Stomach smooth muscle (tissue), 2 donors: ENCODE measurements at regions not wholly inside any gene's neighbourhood (a gene's known extent, or its start where the extent isn't known, plus 50 kb on each side); places are given as distances from the start of the nearest gene placed in this dataset.
"Not testable (repeated sequence)": the region's sequence is repeated elsewhere in the genome, so short reads cannot be mapped to it uniquely, and the experiment has no call there.

Experiments
- H3K27ac ChIP-seq: one replicate; pipeline ENCODE4 v1.7.0; 2013; ENCODE audit warnings: mild to moderate bottlenecking, low read length, inconsistent platforms
- H3K27me3 ChIP-seq, 2 donors: one replicate each; pipeline ENCODE4 v1.7.0; 2013; ENCODE audit warnings: low read length in 2 of 2; ENCODE audit not compliant: insufficient read depth in 2 of 2, control insufficient read depth in 1 of 2
- H3K36me3 ChIP-seq, 2 donors: one replicate each; pipeline ENCODE4 v1.7.0; 2013; ENCODE audit warnings: low read length in 2 of 2; ENCODE audit not compliant: control insufficient read depth in 2 of 2, insufficient read depth in 2 of 2
- H3K4me1 ChIP-seq: one replicate; pipeline ENCODE4 v1.7.0; 2013; ENCODE audit warnings: low read length; ENCODE audit not compliant: control insufficient read depth, insufficient read depth
- H3K4me3 ChIP-seq, 2 donors: one replicate each; pipeline ENCODE4 v1.7.0; 2013; ENCODE audit warnings: low read length in 2 of 2
- H3K9ac ChIP-seq, 2 donors: one replicate each; pipeline ENCODE4 v1.7.0; 2013; ENCODE audit warnings: low read length in 2 of 2, mild to moderate bottlenecking in 1 of 2
- H3K9me3 ChIP-seq, 2 donors: one replicate each; pipeline ENCODE4 v1.7.0; 2013; ENCODE audit warnings: low read length in 2 of 2; ENCODE audit not compliant: control insufficient read depth in 2 of 2
- donor health status: healthy.
- donor health status: Pancreatic carcinoma.

- H3K27ac ChIP-seq: no peak overlapping the region
- H3K9me3 ChIP-seq: no peaks in the 10 kb centered on the region
- no peaks in the 10 kb centered on the region for H3K36me3 ChIP-seq
- no peak overlapping the region for H3K4me3 ChIP-seq
- H3K27me3 ChIP-seq: no peaks in the 10 kb centered on the region
- H3K9ac ChIP-seq: no peak overlapping the region
- no peaks in the 10 kb centered on the region for H3K4me1 ChIP-seq
Measured at GRCh38 chr18:1528964-1529509, 624.4 kb downstream of the ADCYAP1 start.

GRCh38 chr18:1530650-1531049 is 626.0 kb downstream of the ADCYAP1 start:
- H3K9ac ChIP-seq: no peak overlapping the region
- H3K4me1 ChIP-seq: no peaks in the 10 kb centered on the region
- no peak overlapping the region for H3K27ac ChIP-seq
- H3K36me3 ChIP-seq: no peaks in the 10 kb centered on the region
- H3K9me3 ChIP-seq: no peaks in the 10 kb centered on the region
- H3K4me3 ChIP-seq: no peak overlapping the region
- H3K27me3 ChIP-seq: no peaks in the 10 kb centered on the region

DNA sequence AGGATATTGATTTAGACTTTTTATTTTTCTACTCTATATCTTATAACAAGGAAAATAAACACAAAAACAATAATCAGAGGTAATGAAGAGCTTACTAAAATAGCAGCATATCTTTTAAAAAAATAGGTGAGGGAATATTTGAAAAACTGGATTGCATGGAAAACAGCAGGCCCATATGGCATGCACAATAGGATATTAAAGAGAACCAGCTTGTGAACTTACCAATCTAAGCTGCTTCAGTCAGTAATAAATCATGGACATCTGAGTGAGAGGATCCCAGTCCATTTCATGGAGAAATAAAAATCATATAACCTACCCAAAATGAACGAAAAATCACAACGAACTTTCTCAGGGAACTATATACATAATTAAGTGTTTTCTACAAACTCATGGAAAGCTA is 634.6 kb downstream of the ADCYAP1 start:
- H3K27me3 ChIP-seq: no peaks in the 10 kb centered on the region
- no peaks in the 10 kb centered on the region for H3K36me3 ChIP-seq
- H3K4me3 ChIP-seq: no peak overlapping the region
- H3K9ac ChIP-seq: no peak overlapping the region
- no peaks in the 10 kb centered on the region for H3K9me3 ChIP-seq
- no peak overlapping the region for H3K27ac ChIP-seq
- H3K4me1 ChIP-seq: no peaks in the 10 kb centered on the region

GRCh38 chr18:1541478-1541877 is 636.8 kb downstream of the ADCYAP1 start:
- Histone ChIP-seq H3K27ac (no peak overlapping the region), H3K9me3 (no peaks in the 10 kb centered on the region), H3K4me3 (no peak overlapping the region), H3K36me3 (no peaks in the 10 kb centered on the region), H3K9ac (no peak overlapping the region), H3K4me1 (no peaks in the 10 kb centered on the region), H3K27me3 (no peaks in the 10 kb centered on the region)

DNA sequence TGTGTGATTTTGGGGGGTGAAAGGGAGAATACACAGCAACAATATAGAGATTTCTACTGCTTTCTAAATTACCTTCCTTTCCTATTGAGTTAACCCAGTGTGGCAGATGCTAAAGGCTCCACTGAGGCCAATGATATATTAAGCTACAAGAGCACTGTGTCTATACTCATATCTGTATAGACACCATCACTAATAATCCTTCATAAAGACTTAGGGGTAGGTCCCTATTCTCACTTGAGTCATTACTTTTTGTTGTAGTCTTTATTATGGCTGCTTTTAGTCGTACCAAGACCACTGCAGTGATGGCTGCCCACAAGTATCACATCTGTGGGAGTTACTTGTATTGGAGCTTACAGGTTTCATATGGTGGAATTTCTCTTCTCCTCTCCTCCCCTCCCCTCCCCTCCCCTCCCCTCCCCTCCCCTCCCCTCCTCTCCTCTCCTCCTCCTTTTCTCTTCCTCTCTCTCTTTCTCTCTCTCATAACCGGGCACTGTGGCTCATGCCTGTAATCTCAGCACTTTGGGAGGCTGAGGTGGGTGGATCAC is 637.6 kb downstream of the ADCYAP1 start:
- H3K27ac ChIP-seq: no peak overlapping the region
- H3K4me3 ChIP-seq: no peak overlapping the region
- no peaks in the 10 kb centered on the region for H3K36me3 ChIP-seq
- H3K4me1 ChIP-seq: no peaks in the 10 kb centered on the region
- no peak overlapping the region for H3K9ac ChIP-seq
- no peaks in the 10 kb centered on the region for H3K9me3 ChIP-seq
- H3K27me3 ChIP-seq: no peaks in the 10 kb centered on the region

- no peaks in the 10 kb centered on the region for H3K36me3 ChIP-seq
- no peak overlapping the region for H3K4me3 ChIP-seq
Measured at GRCh38 chr18:1544016-1544415, 639.3 kb downstream of the ADCYAP1 start.

GRCh38 chr18:1557711-1558110 is 653.0 kb downstream of the ADCYAP1 start:
- H3K36me3 ChIP-seq: not testable (repeated sequence)

More at GRCh38 chr18:1544016-1544415, 639.3 kb downstream of the ADCYAP1 start:
- Histone ChIP-seq H3K9ac (no peak overlapping the region), H3K4me1 (no peaks in the 10 kb centered on the region), H3K9me3 (no peaks in the 10 kb centered on the region), H3K27ac (no peak overlapping the region), H3K27me3 (no peaks in the 10 kb centered on the region)

DNA sequence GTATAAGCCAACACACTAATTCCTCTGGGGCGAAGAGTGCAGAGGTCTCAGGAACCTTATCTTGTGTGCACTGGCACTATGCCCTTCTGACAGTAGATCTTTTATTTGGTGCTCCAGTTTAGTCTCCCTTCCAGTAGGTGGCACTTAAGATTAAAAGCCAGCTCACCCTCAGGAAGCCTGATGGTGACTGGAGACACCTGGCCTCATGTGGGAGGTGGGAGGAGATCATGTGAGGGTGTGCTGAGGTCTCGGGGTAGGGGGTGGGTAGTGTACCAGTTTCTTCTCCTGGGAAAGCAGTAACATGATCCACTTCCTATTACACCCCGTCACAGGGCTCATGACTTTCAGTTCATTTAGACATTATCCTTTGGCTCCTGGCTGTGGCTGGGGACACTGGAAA is 654.9 kb downstream of the ADCYAP1 start:
- Histone ChIP-seq H3K9me3 (no peaks in the 10 kb centered on the region), H3K9ac (no peak overlapping the region), H3K4me1 (no peaks in the 10 kb centered on the region), H3K27ac (no peak overlapping the region), H3K4me3 (no peak overlapping the region), H3K27me3 (no peaks in the 10 kb centered on the region), H3K36me3 (no peaks in the 10 kb centered on the region)

More at GRCh38 chr18:1557711-1558110, 653.0 kb downstream of the ADCYAP1 start:
- H3K9ac ChIP-seq, H3K9me3 ChIP-seq, H3K4me1 ChIP-seq, H3K27me3 ChIP-seq, H3K4me3 ChIP-seq, H3K27ac ChIP-seq: not testable (repeated sequence)

DNA sequence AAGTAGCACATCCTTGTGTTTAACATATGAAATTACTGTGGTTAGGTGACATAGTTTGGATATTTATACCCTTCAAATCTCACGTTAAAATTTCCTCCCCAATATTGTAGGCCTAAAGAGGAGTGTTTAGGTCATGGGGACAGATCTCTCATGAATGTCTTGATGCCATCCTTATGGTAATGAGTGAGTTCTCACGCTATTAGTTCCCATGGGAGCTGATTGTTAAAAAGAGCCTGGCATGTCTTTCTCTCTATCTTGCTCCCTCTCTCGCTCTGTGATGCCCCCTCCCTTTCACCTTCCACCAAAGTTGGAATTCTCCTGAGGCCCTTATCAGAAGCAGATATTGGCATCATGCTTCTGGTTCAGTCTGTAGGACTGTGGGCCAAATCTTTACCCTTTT is 660.1 kb downstream of the ADCYAP1 start:
- no peak overlapping the region for H3K9ac ChIP-seq
- no peak overlapping the region for H3K27ac ChIP-seq
- no peak overlapping the region for H3K4me3 ChIP-seq
- H3K9me3 ChIP-seq: no peaks in the 10 kb centered on the region
- H3K4me1 ChIP-seq: no peaks in the 10 kb centered on the region
- H3K27me3 ChIP-seq: no peaks in the 10 kb centered on the region
- no peaks in the 10 kb centered on the region for H3K36me3 ChIP-seq

GRCh38 chr18:1571206-1571605 is 666.5 kb downstream of the ADCYAP1 start:
- Histone ChIP-seq H3K9me3 (no peaks in the 10 kb centered on the region), H3K27ac (no peak overlapping the region), H3K27me3 (no peaks in the 10 kb centered on the region), H3K9ac (no peak overlapping the region), H3K4me3 (no peak overlapping the region), H3K4me1 (no peaks in the 10 kb centered on the region), H3K36me3 (no peaks in the 10 kb centered on the region)

- H3K9me3 ChIP-seq: no peaks in the 10 kb centered on the region
- H3K27me3 ChIP-seq: no peaks in the 10 kb centered on the region
- no peaks in the 10 kb centered on the region for H3K36me3 ChIP-seq
- no peak overlapping the region for H3K9ac ChIP-seq
- H3K4me1 ChIP-seq: no peaks in the 10 kb centered on the region
- no peak overlapping the region for H3K27ac ChIP-seq
- no peak overlapping the region for H3K4me3 ChIP-seq
Measured at GRCh38 chr18:1573732-1574131, 669.1 kb downstream of the ADCYAP1 start.
